ENCODE measurements at regions not wholly inside any gene's neighbourhood (a gene's known extent, or its start where the extent isn't known, plus 50 kb on each side); places are given as distances from the start of the nearest gene placed in this dataset.

DNA sequence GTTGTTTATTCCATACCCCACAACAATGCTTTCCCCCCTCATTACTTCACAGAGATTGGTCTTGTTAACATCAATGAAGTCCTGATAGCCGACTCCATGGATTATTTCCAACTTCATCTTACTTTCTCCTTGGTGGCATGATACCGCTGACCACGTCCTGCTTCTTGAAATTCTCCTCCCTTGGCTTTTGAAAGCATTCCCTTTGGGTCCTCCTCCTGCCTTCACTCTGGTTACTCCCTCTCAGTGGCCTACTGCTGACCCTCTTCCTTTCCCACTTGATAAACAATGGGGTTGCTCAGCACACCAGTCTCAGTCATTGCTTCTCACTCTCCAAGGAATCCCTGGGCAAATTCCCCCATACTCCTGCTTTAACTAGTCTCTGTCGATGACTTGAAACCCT is 283.9 kb downstream of the SEC61B start:
- no peak overlapping the region for H3K18ac ChIP-seq (ENCODE audit: insufficient read length, low read depth, low read length)
- Mint-ChIP-seq H3K36me3 (ENCODE audit: insufficient read depth in 1 of 3, low read depth in 3 of 3) (no peaks in the 10 kb centered on the region; a peak in 1 of 7 replicates), H3K4me3 (no peak overlapping the region), H3K9me3 (peaks cover 2 to 7% of the 10 kb centered on the region in 2 experiments; a peak in 2 of 5 replicates), H3K27ac (no peak overlapping the region), H3K4me1 (peaks cover 15 to 16% of the 10 kb centered on the region in 2 experiments), H3K27me3 (ENCODE audit: low read depth) (no peaks in the 10 kb centered on the region)
- no peak overlapping the region for H2BK15ac ChIP-seq (ENCODE audit: low read depth, low read length)
- no peak overlapping the region for H2BK5ac ChIP-seq (ENCODE audit: insufficient read length, low read length)
- H4K8ac ChIP-seq (replicated peaks; ENCODE audit: insufficient read length, low read depth, low read length) = no peak overlapping the region
- no peaks in the 10 kb centered on the region; the same call in 1 of the 2 replicates for H3K4me1 ChIP-seq (ENCODE audit: insufficient read depth, low read length)
- no peaks in the 10 kb centered on the region for H4K20me1 ChIP-seq (ENCODE audit: control insufficient read depth, insufficient read depth, insufficient read length)
- no peak overlapping the region for H3T11ph ChIP-seq (ENCODE audit: low read length)
- no peak overlapping the region for H3K56ac ChIP-seq (ENCODE audit: insufficient read length, low read depth, low read length)
- no peak overlapping the region for H3K4me2 ChIP-seq (ENCODE audit: insufficient read depth, insufficient read length, low read length)
- no peak overlapping the region for H3K23ac ChIP-seq (ENCODE audit: insufficient read length, low read depth, low read length)
- H3K79me2 ChIP-seq (ENCODE audit: insufficient read depth, low read length) = no peaks in the 10 kb centered on the region
- no peak overlapping the region for H2BK12ac ChIP-seq (ENCODE audit: insufficient read length, low read depth, low read length)
- H3K4ac ChIP-seq (ENCODE audit: low read depth, low read length) = no peak overlapping the region
- no peak overlapping the region for H2AK5ac ChIP-seq (ENCODE audit: insufficient read length, low read length)
- H3K14ac ChIP-seq (ENCODE audit: insufficient read depth, low read length) = no peak overlapping the region
- no CpG with 5 or more reads among the region's 4 CpGs for WGBS (ENCODE audit: extremely low coverage, insufficient read length, low lambda C conversion rate)
- H3K27me3 ChIP-seq (ENCODE audit: insufficient read depth, low read length) = no peaks in the 10 kb centered on the region
- no peaks in the 10 kb centered on the region for H3K9me3 ChIP-seq (ENCODE audit: control insufficient read depth, low read depth, low read length)
- H3K9ac ChIP-seq (ENCODE audit: extremely low read depth, insufficient read length, low read length) = no peak overlapping the region
- H4K5ac ChIP-seq (ENCODE audit: insufficient read length, low read depth, low read length) = no peak overlapping the region
- no peaks in the 10 kb centered on the region for H3K23me2 ChIP-seq (ENCODE audit: insufficient read length, low read depth, low read length, poor library complexity, severe bottlenecking)
- H2AFZ ChIP-seq (ENCODE audit: low read length) = no peak overlapping the region
- no peak overlapping the region for H2BK20ac ChIP-seq (ENCODE audit: low read depth, low read length, poor library complexity, severe bottlenecking)
- no peak for TF ChIP-seq CTCF (conservative IDR thresholded peaks at IDR 0.05)
- no peak overlapping the region for H2BK120ac ChIP-seq (ENCODE audit: low read depth, low read length, poor library complexity, severe bottlenecking)
- H3K79me1 ChIP-seq (ENCODE audit: insufficient read depth, low read depth, low read length, poor library complexity, severe bottlenecking) = no peaks in the 10 kb centered on the region
- no peak for DNase-seq
- no peak overlapping the region for H3K27ac ChIP-seq (ENCODE audit: insufficient read length, low read depth, low read length)
- no peak overlapping the region for H4K91ac ChIP-seq (ENCODE audit: insufficient read length, low read depth, low read length)
